WERI-Rb-1 (cell line): ENCODE measurements at regions not wholly inside any gene's neighbourhood (a gene's known extent, or its start where the extent isn't known, plus 50 kb on each side); places are given as distances from the start of the nearest gene placed in this dataset.
A peak's percentile ranks its signal among the peaks of the same experiment; 100 is the strongest.
"Not testable (repeated sequence)": the region's sequence is repeated elsewhere in the genome, so short reads cannot be mapped to it uniquely, and the experiment has no call there.

Experiments used
- DNase-seq: peaks from one replicate; pipeline ENCODE4 v3.0.0-alpha.2; 2020
- H3K27ac ChIP-seq: fragments of 250-450 bp; sonication (Bioruptor Pico); 2 replicates; pipeline ENCODE4 v1.5.1; 2020; ENCODE audit warnings: mild to moderate bottlenecking, moderate library complexity
- H3K27me3 ChIP-seq: fragments of 250-450 bp; sonication (Bioruptor Pico); 2 replicates; pipeline ENCODE4 v1.5.1; 2021; ENCODE audit warnings: mild to moderate bottlenecking, low read depth, moderate library complexity; ENCODE audit not compliant: insufficient read depth, severe bottlenecking
- H3K36me3 ChIP-seq: fragments of 250-450 bp; sonication (Bioruptor Pico); 2 replicates; pipeline ENCODE4 v1.5.1; 2020; ENCODE audit warnings: mild to moderate bottlenecking, moderate library complexity
- H3K4me3 ChIP-seq: 2 replicates; pipeline ENCODE4 v1.5.1; 2011; ENCODE audit warnings: low read depth, mild to moderate bottlenecking, control low read depth, low read length
- H3K9me3 ChIP-seq: fragments of 250-450 bp; sonication (Bioruptor Pico); 2 replicates; pipeline ENCODE4 v1.5.1; 2021; ENCODE audit warnings: mild to moderate bottlenecking, moderate library complexity; ENCODE audit not compliant: severe bottlenecking
- CTCF ChIP-seq: IDR thresholded peaks from 2 replicates; pipeline ENCODE4 v1.5.1; 2011; ENCODE audit warnings: low read depth, mild to moderate bottlenecking, control low read depth, inconsistent platforms, low read length

DNA sequence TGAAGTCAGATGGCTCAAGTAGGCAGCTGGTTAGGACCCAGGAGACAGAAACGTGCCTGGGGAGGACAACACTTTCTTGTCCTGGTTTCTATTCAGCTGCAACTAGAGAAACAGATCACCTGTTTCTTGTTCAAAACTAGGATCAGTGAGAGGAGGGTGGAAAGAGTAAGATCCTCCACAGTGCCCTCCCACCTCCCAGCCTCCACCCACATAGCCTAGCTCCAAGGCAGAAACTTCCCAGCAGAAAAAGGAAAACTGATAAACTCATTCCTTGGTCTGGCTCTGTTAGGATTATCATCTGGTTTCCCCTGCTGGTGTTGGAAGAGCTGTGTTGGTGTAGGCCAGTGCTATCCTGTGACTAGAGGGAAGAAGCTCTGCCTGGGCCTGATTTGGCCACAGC is 943.8 kb upstream of the DEFB115 start:
- not testable (repeated sequence) for H3K36me3 ChIP-seq, H3K27me3 ChIP-seq, H3K4me3 ChIP-seq, H3K9me3 ChIP-seq, H3K27ac ChIP-seq, DNase-seq

- not testable (repeated sequence) for H3K9me3 ChIP-seq, H3K36me3 ChIP-seq, H3K27ac ChIP-seq, H3K4me3 ChIP-seq, DNase-seq
- peaks cover 14% of the 10 kb centered on the region for H3K27me3 ChIP-seq
Measured at GRCh38 chr20:30316063-30316462, 941.4 kb upstream of the DEFB115 start.

DNA sequence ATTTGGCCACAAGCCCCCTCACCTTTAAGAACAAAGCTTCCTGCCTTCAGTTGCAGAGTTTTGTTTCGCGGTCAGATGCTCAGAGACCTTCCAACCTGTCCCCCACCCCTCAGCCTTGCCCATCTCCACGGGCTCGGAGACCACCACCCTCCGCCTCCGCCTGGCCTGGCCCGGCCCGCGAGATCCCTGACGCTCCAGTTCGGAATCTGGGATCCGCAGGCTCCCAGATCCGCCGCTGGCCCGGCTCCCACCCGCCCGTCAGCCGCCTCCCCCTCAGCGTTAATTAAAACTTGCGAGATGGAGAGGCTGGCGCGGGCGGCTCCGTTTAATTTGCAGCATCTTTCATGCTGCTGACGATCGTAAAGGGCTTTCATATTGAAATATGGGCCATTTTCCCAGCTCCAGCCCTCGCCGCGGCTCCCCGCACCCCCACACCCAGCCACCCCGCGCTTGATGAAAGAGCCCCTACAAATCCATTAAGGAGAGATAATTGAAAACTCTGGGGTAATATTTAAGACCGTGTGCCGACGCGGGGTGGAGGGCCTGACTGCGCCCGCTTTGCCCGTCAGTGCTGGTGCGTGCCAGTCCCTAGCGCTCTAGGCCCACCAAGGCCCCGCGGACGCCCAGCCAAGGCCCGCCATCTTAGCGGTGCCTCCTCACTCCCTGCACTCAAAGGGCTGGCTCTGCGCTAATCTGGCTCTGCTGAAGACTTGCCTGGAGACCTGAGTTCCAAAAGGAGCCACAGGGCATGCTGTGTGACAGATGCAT is 940.7 kb upstream of the DEFB115 start:
- not testable (repeated sequence) for H3K9me3 ChIP-seq, DNase-seq, H3K27ac ChIP-seq, H3K4me3 ChIP-seq, H3K36me3 ChIP-seq
- peaks cover 14% of the 10 kb centered on the region for H3K27me3 ChIP-seq

DNA sequence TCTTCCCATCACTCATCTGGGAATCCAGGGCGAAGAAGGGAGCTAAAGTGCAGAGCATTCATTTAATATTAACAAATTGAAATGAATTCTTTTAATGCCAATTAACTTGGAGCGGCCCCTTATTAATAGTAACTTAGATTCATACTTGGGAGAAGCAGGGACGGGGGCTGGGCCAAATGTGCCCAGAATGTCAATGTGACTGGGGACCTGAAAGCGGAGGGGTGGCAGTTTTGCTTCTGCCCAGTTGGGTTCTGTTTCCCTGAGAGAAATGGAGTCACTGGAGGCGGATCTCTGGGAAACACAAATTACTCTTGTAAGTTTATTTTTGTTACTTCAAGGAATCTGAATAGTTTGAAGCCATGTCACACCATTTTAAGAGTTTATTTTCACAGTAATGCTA is 923.7 kb upstream of the DEFB115 start:
- H3K27ac ChIP-seq, DNase-seq, H3K4me3 ChIP-seq, H3K27me3 ChIP-seq, H3K36me3 ChIP-seq, H3K9me3 ChIP-seq: not testable (repeated sequence)

GRCh38 chr20:30337556-30337955 is 919.9 kb upstream of the DEFB115 start:
- not testable (repeated sequence) for H3K27ac ChIP-seq, H3K27me3 ChIP-seq, H3K4me3 ChIP-seq, H3K36me3 ChIP-seq, H3K9me3 ChIP-seq, DNase-seq

- not testable (repeated sequence) for H3K27ac ChIP-seq, H3K4me3 ChIP-seq, H3K27me3 ChIP-seq, H3K36me3 ChIP-seq, DNase-seq, H3K9me3 ChIP-seq
Measured at GRCh38 chr20:30348932-30349331, 908.5 kb upstream of the DEFB115 start.

GRCh38 chr20:30356854-30357467 is 900.5 kb upstream of the DEFB115 start:
- not testable (repeated sequence) for H3K27ac ChIP-seq, DNase-seq, H3K9me3 ChIP-seq, H3K4me3 ChIP-seq, H3K36me3 ChIP-seq, H3K27me3 ChIP-seq
- TF ChIP-seq CTCF = peak; percentile 32; the same call in 1 of the 2 replicates

- H3K36me3 ChIP-seq, H3K27me3 ChIP-seq, DNase-seq, H3K9me3 ChIP-seq, H3K4me3 ChIP-seq, H3K27ac ChIP-seq: not testable (repeated sequence)
Measured at GRCh38 chr20:30361756-30362155, 895.7 kb upstream of the DEFB115 start.

- H3K27ac ChIP-seq = not testable (repeated sequence)
- H3K4me3 ChIP-seq = peak overlapping the region; percentile 48
Measured at GRCh38 chr20:30376430-30376766, 881.1 kb upstream of the DEFB115 start.

More at GRCh38 chr20:30376430-30376766, 881.1 kb upstream of the DEFB115 start:
- DNase-seq, H3K27me3 ChIP-seq, H3K36me3 ChIP-seq, H3K9me3 ChIP-seq: not testable (repeated sequence)
